Lower lobe of right lung (tissue), 2 donors: ENCODE measurements at regions not wholly inside any gene's neighbourhood (a gene's known extent, or its start where the extent isn't known, plus 50 kb on each side); places are given as distances from the start of the nearest gene placed in this dataset.
"Not testable (repeated sequence)": the region's sequence is repeated elsewhere in the genome, so short reads cannot be mapped to it uniquely, and the experiment has no call there.

Experiments
- ATAC-seq, 2 donors: fragments of 200-7000 bp; cut with Tn5 transposase; one replicate each; pipeline ENCODE4 v1.9.1; 2020 to 2022; ENCODE audit warnings: mild to moderate bottlenecking in 2 of 2, moderate library complexity in 2 of 2
- DNase-seq: peaks from one replicate; pipeline ENCODE4 v3.0.0-alpha.2; 2020
- H3K27ac ChIP-seq: fragments of 200-600 bp; one replicate; pipeline ENCODE4 v1.8.0; 2022
- H3K27me3 ChIP-seq: fragments of 200-600 bp; one replicate; pipeline ENCODE4 v1.8.0; 2022; ENCODE audit warnings: low read depth
- H3K36me3 ChIP-seq: fragments of 200-600 bp; one replicate; pipeline ENCODE4 v1.8.0; 2022; ENCODE audit warnings: mild to moderate bottlenecking
- H3K4me1 ChIP-seq: fragments of 200-600 bp; one replicate; pipeline ENCODE4 v1.8.0; 2022
- H3K4me3 ChIP-seq: fragments of 200-600 bp; one replicate; pipeline ENCODE4 v1.8.0; 2022; ENCODE audit warnings: mild to moderate bottlenecking
- H3K9me3 ChIP-seq: fragments of 200-600 bp; one replicate; pipeline ENCODE4 v1.8.0; 2022
- CTCF ChIP-seq: fragments of 200-600 bp; IDR thresholded peaks from one replicate; pipeline ENCODE4 v1.8.0; 2022; ENCODE audit warnings: antibody characterized with exemption, mild to moderate bottlenecking
- intact Hi-C: fragments of 100-400 bp; cut with DNase I; formaldehyde crosslinking; loops from one replicate; pipeline ENCODE4 v1.11.0; 2022
- donor health status: DM: no; HTN: yes; CAD: no; lungs with severe emphysema.

- ATAC-seq (no peak), DNase-seq (no peak)
- no peaks in the 10 kb centered on the region for H3K9me3 ChIP-seq
- intact Hi-C loops = no loop called here
- H3K36me3 ChIP-seq = no peaks in the 10 kb centered on the region
- TF ChIP-seq CTCF = no peak
- no peak overlapping the region for H3K4me3 ChIP-seq
- H3K4me1 ChIP-seq = no peaks in the 10 kb centered on the region
- H3K27ac ChIP-seq = no peak overlapping the region
- peaks cover 14% of the 10 kb centered on the region for H3K27me3 ChIP-seq
Observed at GRCh38 chr4:8675906-8676305, 83.3 kb downstream of the CPZ start.

- TF ChIP-seq CTCF = no peak
- Histone ChIP-seq H3K27ac (no peak overlapping the region), H3K4me3 (no peak overlapping the region), H3K27me3 (peaks cover 14% of the 10 kb centered on the region), H3K36me3 (no peaks in the 10 kb centered on the region), H3K9me3 (no peaks in the 10 kb centered on the region), H3K4me1 (no peaks in the 10 kb centered on the region)
- intact Hi-C loops = no loop called here
- ATAC-seq = peak; percentile 27 to 32
- no peak for DNase-seq
Observed at GRCh38 chr4:8675383-8675782, 82.8 kb downstream of the CPZ start.

GRCh38 chr4:8674311-8674885, 81.8 kb downstream of the CPZ start:
- DNase-seq = no peak
- ATAC-seq = no peak
- Histone ChIP-seq H3K4me3 (no peak overlapping the region), H3K27ac (no peak overlapping the region), H3K9me3 (no peaks in the 10 kb centered on the region), H3K27me3 (peaks cover 14% of the 10 kb centered on the region), H3K36me3 (no peaks in the 10 kb centered on the region), H3K4me1 (no peaks in the 10 kb centered on the region)
- TF ChIP-seq CTCF = no peak
- intact Hi-C loops = no loop called here

- intact Hi-C loops, H3K27ac ChIP-seq, H3K36me3 ChIP-seq, DNase-seq, H3K9me3 ChIP-seq, H3K4me1 ChIP-seq, ATAC-seq, H3K4me3 ChIP-seq: not testable (repeated sequence)
- H3K27me3 ChIP-seq = peaks cover 14% of the 10 kb centered on the region
Observed at GRCh38 chr4:8673106-8673505, 80.5 kb downstream of the CPZ start.

GRCh38 chr4:8672486-8672885, 79.9 kb downstream of the CPZ start:
- Histone ChIP-seq H3K4me3 (no peak overlapping the region), H3K27me3 (peaks cover 14% of the 10 kb centered on the region), H3K36me3 (no peaks in the 10 kb centered on the region), H3K9me3 (no peaks in the 10 kb centered on the region), H3K27ac (no peak overlapping the region), H3K4me1 (no peaks in the 10 kb centered on the region)
- ATAC-seq (no peak), DNase-seq (no peak)
- intact Hi-C loops = no loop called here
- no peak for TF ChIP-seq CTCF

GRCh38 chr4:8671712-8672290, 79.2 kb downstream of the CPZ start:
- intact Hi-C loops = no loop called here
- TF ChIP-seq CTCF = no peak
- ATAC-seq (peak in 1 of 2 donors; percentile 20), DNase-seq (no peak)
- no peak overlapping the region for H3K4me3 ChIP-seq
- H3K36me3 ChIP-seq = no peaks in the 10 kb centered on the region
- H3K27me3 ChIP-seq = peaks cover 14% of the 10 kb centered on the region
- H3K9me3 ChIP-seq = no peaks in the 10 kb centered on the region
- H3K27ac ChIP-seq = no peak overlapping the region
- H3K4me1 ChIP-seq = no peaks in the 10 kb centered on the region
